ENCODE measurements at regions not wholly inside any gene's neighbourhood (a gene's known extent, or its start where the extent isn't known, plus 50 kb on each side); places are given as distances from the start of the nearest gene placed in this dataset.

DNA sequence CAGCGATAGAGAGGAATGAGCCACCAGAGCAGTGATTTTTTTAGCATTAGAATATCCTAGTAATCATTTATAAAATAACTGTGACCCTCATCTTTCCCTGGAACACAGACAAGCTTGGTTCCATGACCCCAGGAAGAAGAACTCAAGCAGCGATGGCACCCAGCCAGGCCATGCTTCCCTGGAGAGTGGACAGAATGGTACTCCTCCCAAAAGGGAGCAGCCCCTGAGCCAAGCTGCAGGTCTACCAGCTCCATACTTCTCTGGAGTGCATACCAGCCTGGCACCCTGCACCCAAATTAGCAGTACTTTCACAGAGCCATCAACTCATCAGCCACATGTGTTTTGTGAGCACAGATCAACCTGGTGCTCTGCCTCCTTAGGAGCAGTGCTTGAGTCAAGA is 310.9 kb upstream of the PCDH10 start:
- no peak overlapping the region for H3K27ac ChIP-seq (replicated peaks)
- TF ChIP-seq CTCF (IDR thresholded peaks at IDR 0.05; ENCODE audit: insufficient read depth, low read length) (no peak), SPI1 (IDR thresholded peaks at IDR 0.05; ENCODE audit: borderline replicate concordance, low read depth) (no peak), GABPA (IDR thresholded peaks at IDR 0.05; ENCODE audit: low read depth) (no peak)
- TF ChIP-seq, protein P1, sequence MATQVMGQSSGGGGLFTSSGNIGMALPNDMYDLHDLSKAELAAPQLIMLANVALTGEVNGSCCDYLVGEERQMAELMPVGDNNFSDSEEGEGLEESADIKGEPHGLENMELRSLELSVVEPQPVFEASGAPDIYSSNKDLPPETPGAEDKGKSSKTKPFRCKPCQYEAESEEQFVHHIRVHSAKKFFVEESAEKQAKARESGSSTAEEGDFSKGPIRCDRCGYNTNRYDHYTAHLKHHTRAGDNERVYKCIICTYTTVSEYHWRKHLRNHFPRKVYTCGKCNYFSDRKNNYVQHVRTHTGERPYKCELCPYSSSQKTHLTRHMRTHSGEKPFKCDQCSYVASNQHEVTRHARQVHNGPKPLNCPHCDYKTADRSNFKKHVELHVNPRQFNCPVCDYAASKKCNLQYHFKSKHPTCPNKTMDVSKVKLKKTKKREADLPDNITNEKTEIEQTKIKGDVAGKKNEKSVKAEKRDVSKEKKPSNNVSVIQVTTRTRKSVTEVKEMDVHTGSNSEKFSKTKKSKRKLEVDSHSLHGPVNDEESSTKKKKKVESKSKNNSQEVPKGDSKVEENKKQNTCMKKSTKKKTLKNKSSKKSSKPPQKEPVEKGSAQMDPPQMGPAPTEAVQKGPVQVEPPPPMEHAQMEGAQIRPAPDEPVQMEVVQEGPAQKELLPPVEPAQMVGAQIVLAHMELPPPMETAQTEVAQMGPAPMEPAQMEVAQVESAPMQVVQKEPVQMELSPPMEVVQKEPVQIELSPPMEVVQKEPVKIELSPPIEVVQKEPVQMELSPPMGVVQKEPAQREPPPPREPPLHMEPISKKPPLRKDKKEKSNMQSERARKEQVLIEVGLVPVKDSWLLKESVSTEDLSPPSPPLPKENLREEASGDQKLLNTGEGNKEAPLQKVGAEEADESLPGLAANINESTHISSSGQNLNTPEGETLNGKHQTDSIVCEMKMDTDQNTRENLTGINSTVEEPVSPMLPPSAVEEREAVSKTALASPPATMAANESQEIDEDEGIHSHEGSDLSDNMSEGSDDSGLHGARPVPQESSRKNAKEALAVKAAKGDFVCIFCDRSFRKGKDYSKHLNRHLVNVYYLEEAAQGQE (IDR thresholded peaks at IDR 0.05; ENCODE audit: insufficient replicate concordance, low read depth), result no peak
- H3K4me3 ChIP-seq (replicated peaks; ENCODE audit: insufficient read depth, low read length), result no peak overlapping the region
- no peaks in the 10 kb centered on the region for H3K27me3 ChIP-seq (ENCODE audit: insufficient read depth, poor library complexity, severe bottlenecking)
- no peak for DNase-seq (ENCODE audit: low read depth in 1 of 2, low spot score in 1 of 2)

GRCh38 chr4:132839070-132839469 is 310.0 kb upstream of the PCDH10 start:
- H3K27me3 ChIP-seq (ENCODE audit: insufficient read depth, poor library complexity, severe bottlenecking), result no peaks in the 10 kb centered on the region
- no peak for DNase-seq (ENCODE audit: low read depth in 1 of 2, low spot score in 1 of 2)
- H3K27ac ChIP-seq (replicated peaks), result no peak overlapping the region
- no peak for TF ChIP-seq SPI1 (IDR thresholded peaks at IDR 0.05; ENCODE audit: borderline replicate concordance, low read depth)
- TF ChIP-seq GABPA (IDR thresholded peaks at IDR 0.05; ENCODE audit: low read depth), result no peak
- TF ChIP-seq POLR2AphosphoS5 (IDR thresholded peaks at IDR 0.05; ENCODE audit: low read depth), result no peak
- no peak for TF ChIP-seq CTCF (IDR thresholded peaks at IDR 0.05; ENCODE audit: insufficient read depth, low read length)
- TF ChIP-seq, protein P1 (IDR thresholded peaks at IDR 0.05; ENCODE audit: insufficient replicate concordance, low read depth), result no peak
- H3K4me3 ChIP-seq (replicated peaks; ENCODE audit: insufficient read depth, low read length), result no peak overlapping the region

DNA sequence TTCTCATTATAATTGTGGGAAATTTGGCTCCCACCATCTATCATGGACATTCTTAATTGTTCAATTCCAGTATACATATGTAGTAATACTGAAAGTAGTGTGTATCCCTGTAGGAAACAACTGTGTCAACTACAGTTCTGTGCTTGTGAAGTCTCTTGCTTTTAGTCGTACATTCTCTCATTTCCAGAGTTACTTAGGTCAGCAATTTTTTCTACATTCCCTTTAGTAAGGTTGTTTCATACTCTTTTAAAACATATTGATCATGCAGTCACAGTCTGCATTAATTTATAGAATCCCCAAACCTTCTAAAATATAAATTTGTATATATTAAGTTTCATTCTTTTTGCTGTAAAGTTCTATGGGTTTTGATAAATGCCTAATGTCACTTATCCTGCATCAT is 289.2 kb upstream of the PCDH10 start:
- no peak for TF ChIP-seq SPI1 (IDR thresholded peaks at IDR 0.05; ENCODE audit: borderline replicate concordance, low read depth)
- no peak for TF ChIP-seq CTCF (IDR thresholded peaks at IDR 0.05; ENCODE audit: insufficient read depth, low read length)
- TF ChIP-seq GABPA (IDR thresholded peaks at IDR 0.05; ENCODE audit: low read depth), result no peak
- TF ChIP-seq POLR2AphosphoS5 (IDR thresholded peaks at IDR 0.05; ENCODE audit: low read depth), result no peak
- TF ChIP-seq, protein P1 (IDR thresholded peaks at IDR 0.05; ENCODE audit: insufficient replicate concordance, low read depth), result no peak
- no peak overlapping the region for H3K27ac ChIP-seq (replicated peaks)
- DNase-seq (ENCODE audit: low read depth in 1 of 2, low spot score in 1 of 2), result no peak
- H3K27me3 ChIP-seq (ENCODE audit: insufficient read depth, poor library complexity, severe bottlenecking), result no peaks in the 10 kb centered on the region
- no peak overlapping the region for H3K4me3 ChIP-seq (replicated peaks; ENCODE audit: insufficient read depth, low read length)
